ENCODE measurements at regions not wholly inside any gene's neighbourhood (a gene's known extent, or its start where the extent isn't known, plus 50 kb on each side); places are given as distances from the start of the nearest gene placed in this dataset.
A peak's percentile ranks its signal among the peaks of the same experiment; 100 is the strongest.
"Not testable (repeated sequence)": the region's sequence is repeated elsewhere in the genome, so short reads cannot be mapped to it uniquely, and the experiment has no call there.

GRCh38 chr6:23665911-23666310 lies 460.1 kb upstream of the NRSN1 start:
- H3K36me3 Mint-ChIP-seq, H3K4me3 Mint-ChIP-seq, H3K27me3 Mint-ChIP-seq, H3K4me1 Mint-ChIP-seq: not testable (repeated sequence)
- Mint-ChIP-seq H3K9me3 (peaks cover 3 to 26% (median 16%) of the 10 kb centered on the region in 3 donors), H3K27ac (peak overlapping the region in 1 of 3 donors; percentile 38)

- H3K9me3 Mint-ChIP-seq: peaks cover 14 to 38% (median 18%) of the 10 kb centered on the region in 3 donors
These were observed 453.3 kb upstream of the NRSN1 start for GRCh38 chr6:23672737-23673136.

GRCh38 chr6:23678626-23679025 lies 447.4 kb upstream of the NRSN1 start:
- Mint-ChIP-seq H3K27ac (no peak overlapping the region), H3K4me3 (no peak overlapping the region), H3K9me3 (peaks cover 4 to 25% (median 8%) of the 10 kb centered on the region in 3 donors), H3K4me1 (no peaks in the 10 kb centered on the region), H3K36me3 (no peaks in the 10 kb centered on the region), H3K27me3 (no peaks in the 10 kb centered on the region)

More at GRCh38 chr6:23672737-23673136, 453.3 kb upstream of the NRSN1 start:
- no peak overlapping the region for H3K4me3 Mint-ChIP-seq
- H3K27me3 Mint-ChIP-seq: no peaks in the 10 kb centered on the region
- no peaks in the 10 kb centered on the region for H3K4me1 Mint-ChIP-seq
- H3K27ac Mint-ChIP-seq: no peak overlapping the region
- H3K36me3 Mint-ChIP-seq: peaks cover 1% of the 10 kb centered on the region

- Mint-ChIP-seq H3K27ac (no peak overlapping the region), H3K27me3 (no peaks in the 10 kb centered on the region), H3K4me1 (no peaks in the 10 kb centered on the region), H3K9me3 (peaks cover 6 to 13% (median 6%) of the 10 kb centered on the region in 3 donors), H3K36me3 (no peaks in the 10 kb centered on the region), H3K4me3 (no peak overlapping the region)
These were observed 444.3 kb upstream of the NRSN1 start for GRCh38 chr6:23681743-23682142.

- no peaks in the 10 kb centered on the region for H3K27me3 Mint-ChIP-seq
- H3K36me3 Mint-ChIP-seq: no peaks in the 10 kb centered on the region
- no peak overlapping the region for H3K27ac Mint-ChIP-seq
- no peak overlapping the region for H3K4me3 Mint-ChIP-seq
- H3K4me1 Mint-ChIP-seq: no peaks in the 10 kb centered on the region
- H3K9me3 Mint-ChIP-seq: peaks cover 6 to 13% (median 8%) of the 10 kb centered on the region in 3 donors
These were observed 437.4 kb upstream of the NRSN1 start for GRCh38 chr6:23688650-23689049.

- Mint-ChIP-seq H3K36me3 (no peaks in the 10 kb centered on the region), H3K9me3 (peaks cover 2 to 8% (median 3%) of the 10 kb centered on the region in 3 donors), H3K27me3 (no peaks in the 10 kb centered on the region), H3K4me3 (no peak overlapping the region), H3K4me1 (no peaks in the 10 kb centered on the region), H3K27ac (no peak overlapping the region)
These were observed 435.5 kb upstream of the NRSN1 start for GRCh38 chr6:23690453-23691049.

GRCh38 chr6:23692184-23692583 lies 433.8 kb upstream of the NRSN1 start:
- peaks cover 3 to 8% (median 6%) of the 10 kb centered on the region in 3 donors for H3K9me3 Mint-ChIP-seq
- no peaks in the 10 kb centered on the region for H3K27me3 Mint-ChIP-seq
- H3K4me1 Mint-ChIP-seq: no peaks in the 10 kb centered on the region
- H3K36me3 Mint-ChIP-seq: no peaks in the 10 kb centered on the region
- no peak overlapping the region for H3K27ac Mint-ChIP-seq
- no peak overlapping the region for H3K4me3 Mint-ChIP-seq

- no peaks in the 10 kb centered on the region for H3K36me3 Mint-ChIP-seq
- H3K27me3 Mint-ChIP-seq: no peaks in the 10 kb centered on the region
- peaks cover 0 to 6% (median 3%) of the 10 kb centered on the region in 3 donors for H3K9me3 Mint-ChIP-seq
- no peak overlapping the region for H3K27ac Mint-ChIP-seq
- H3K4me1 Mint-ChIP-seq: peaks cover 0 to 2% (median 0%) of the 10 kb centered on the region in 3 donors
- no peak overlapping the region for H3K4me3 Mint-ChIP-seq
These were observed 429.0 kb upstream of the NRSN1 start for GRCh38 chr6:23696992-23697391.

GRCh38 chr6:23704479-23705052 lies 421.4 kb upstream of the NRSN1 start:
- Mint-ChIP-seq H3K4me3 (no peak overlapping the region), H3K4me1 (no peaks in the 10 kb centered on the region), H3K27ac (no peak overlapping the region), H3K9me3 (peaks cover 0 to 2% (median 1%) of the 10 kb centered on the region in 3 donors), H3K36me3 (no peaks in the 10 kb centered on the region), H3K27me3 (no peaks in the 10 kb centered on the region)

- H3K27me3 Mint-ChIP-seq: no peaks in the 10 kb centered on the region
- no peaks in the 10 kb centered on the region for H3K36me3 Mint-ChIP-seq
- H3K4me1 Mint-ChIP-seq: no peaks in the 10 kb centered on the region
- H3K27ac Mint-ChIP-seq: no peak overlapping the region
- H3K9me3 Mint-ChIP-seq: peaks cover 0 to 2% (median 1%) of the 10 kb centered on the region in 3 donors
- no peak overlapping the region for H3K4me3 Mint-ChIP-seq
These were observed 420.3 kb upstream of the NRSN1 start for GRCh38 chr6:23705697-23706096.

- no peaks in the 10 kb centered on the region for H3K27me3 Mint-ChIP-seq
- no peak overlapping the region for H3K27ac Mint-ChIP-seq
- no peak overlapping the region for H3K4me3 Mint-ChIP-seq
- H3K4me1 Mint-ChIP-seq: no peaks in the 10 kb centered on the region
- peaks cover 0 to 4% (median 1%) of the 10 kb centered on the region in 3 donors for H3K9me3 Mint-ChIP-seq
- peaks cover 2% of the 10 kb centered on the region for H3K36me3 Mint-ChIP-seq
These were observed 413.3 kb upstream of the NRSN1 start for GRCh38 chr6:23712756-23713155.

GRCh38 chr6:23713211-23713610 lies 412.8 kb upstream of the NRSN1 start:
- Mint-ChIP-seq H3K9me3 (peaks cover 0 to 4% (median 1%) of the 10 kb centered on the region in 3 donors), H3K4me1 (no peaks in the 10 kb centered on the region), H3K27me3 (no peaks in the 10 kb centered on the region), H3K36me3 (peaks cover 2% of the 10 kb centered on the region), H3K4me3 (no peak overlapping the region), H3K27ac (no peak overlapping the region)

- no peaks in the 10 kb centered on the region for H3K36me3 Mint-ChIP-seq
- H3K9me3 Mint-ChIP-seq: peaks cover 0 to 3% (median 2%) of the 10 kb centered on the region in 3 donors
- H3K4me1 Mint-ChIP-seq: no peaks in the 10 kb centered on the region
- H3K27ac Mint-ChIP-seq: no peak overlapping the region
- no peaks in the 10 kb centered on the region for H3K27me3 Mint-ChIP-seq
- H3K4me3 Mint-ChIP-seq: no peak overlapping the region
These were observed 397.3 kb upstream of the NRSN1 start for GRCh38 chr6:23728707-23729106.

GRCh38 chr6:23731609-23732008 lies 394.4 kb upstream of the NRSN1 start:
- H3K4me3 Mint-ChIP-seq: no peak overlapping the region
- no peaks in the 10 kb centered on the region for H3K4me1 Mint-ChIP-seq
- H3K36me3 Mint-ChIP-seq: no peaks in the 10 kb centered on the region
- no peaks in the 10 kb centered on the region for H3K27me3 Mint-ChIP-seq
- H3K9me3 Mint-ChIP-seq: peaks cover 0 to 3% (median 2%) of the 10 kb centered on the region in 3 donors
- no peak overlapping the region for H3K27ac Mint-ChIP-seq

- no peak overlapping the region for H3K27ac Mint-ChIP-seq
- no peaks in the 10 kb centered on the region for H3K4me1 Mint-ChIP-seq
- no peak overlapping the region for H3K4me3 Mint-ChIP-seq
- no peaks in the 10 kb centered on the region for H3K27me3 Mint-ChIP-seq
- H3K36me3 Mint-ChIP-seq: no peaks in the 10 kb centered on the region
- peaks cover 0 to 3% (median 2%) of the 10 kb centered on the region in 3 donors for H3K9me3 Mint-ChIP-seq
These were observed 393.5 kb upstream of the NRSN1 start for GRCh38 chr6:23732521-23732920.

GRCh38 chr6:23735151-23735550 lies 390.9 kb upstream of the NRSN1 start:
- Mint-ChIP-seq H3K27ac (no peak overlapping the region), H3K9me3 (peaks cover 0 to 7% (median 1%) of the 10 kb centered on the region in 3 donors), H3K36me3 (no peaks in the 10 kb centered on the region), H3K4me1 (no peaks in the 10 kb centered on the region), H3K4me3 (no peak overlapping the region), H3K27me3 (no peaks in the 10 kb centered on the region)
